Activated CD8-positive, alpha-beta memory T cell treated with anti-CD3 and anti-CD28 coated beads for 24 hours (primary cell): ENCODE measurements at regions not wholly inside any gene's neighbourhood (a gene's known extent, or its start where the extent isn't known, plus 50 kb on each side); places are given as distances from the start of the nearest gene placed in this dataset.

Experiments used
- DNase-seq: peaks from one replicate; pipeline ENCODE4 v3.0.0-alpha.2; 2020

GRCh38 chr5:71825992-71826391 is 106.9 kb downstream of the CARTPT start:
- DNase-seq = no peak

GRCh38 chr5:71828291-71829040 is 109.4 kb downstream of the CARTPT start:
- no peak for DNase-seq

GRCh38 chr5:71829206-71829605 is 110.1 kb downstream of the CARTPT start:
- no peak for DNase-seq

GRCh38 chr5:71830681-71831539 is 111.8 kb downstream of the CARTPT start:
- no peak for DNase-seq

- DNase-seq = no peak
These were observed 114.0 kb downstream of the CARTPT start for GRCh38 chr5:71832812-71833715.

GRCh38 chr5:71834601-71835000 is 115.5 kb downstream of the CARTPT start:
- no peak for DNase-seq

GRCh38 chr5:71836084-71836483 is 117.0 kb downstream of the CARTPT start:
- DNase-seq = no peak

GRCh38 chr5:71836559-71837112 is 117.6 kb downstream of the CARTPT start:
- DNase-seq = no peak

- DNase-seq = no peak
These were observed 119.2 kb downstream of the CARTPT start for GRCh38 chr5:71838286-71838685.

GRCh38 chr5:71839096-71839884 is 120.2 kb downstream of the CARTPT start:
- DNase-seq = no peak

- DNase-seq = no peak
These were observed 122.0 kb downstream of the CARTPT start for GRCh38 chr5:71841107-71841506.

- no peak for DNase-seq
These were observed 124.0 kb downstream of the CARTPT start for GRCh38 chr5:71843111-71843510.

- DNase-seq = no peak
These were observed 125.8 kb downstream of the CARTPT start for GRCh38 chr5:71844862-71845261.

GRCh38 chr5:71859515-71859914 is 140.4 kb downstream of the CARTPT start:
- DNase-seq = no peak

GRCh38 chr5:71860048-71860447 is 141.0 kb downstream of the CARTPT start:
- no peak for DNase-seq

- no peak for DNase-seq
These were observed 142.6 kb downstream of the CARTPT start for GRCh38 chr5:71861682-71862081.

GRCh38 chr5:71862087-71862486 is 143.0 kb downstream of the CARTPT start:
- no peak for DNase-seq

- no peak for DNase-seq
These were observed 143.5 kb downstream of the CARTPT start for GRCh38 chr5:71862507-71863060.

- no peak for DNase-seq
These were observed 145.9 kb downstream of the CARTPT start for GRCh38 chr5:71864730-71865601.

- no peak for DNase-seq
These were observed 146.7 kb downstream of the CARTPT start for GRCh38 chr5:71865665-71866320.
